PC-3 (cell line): ENCODE measurements at regions not wholly inside any gene's neighbourhood (a gene's known extent, or its start where the extent isn't known, plus 50 kb on each side); places are given as distances from the start of the nearest gene placed in this dataset.

ENCODE experiments used
- ATAC-seq: fragments of 200-7000 bp; cut with Tn5 transposase; 2 replicates; pipeline ENCODE4 v1.9.1; 2020; ENCODE audit warnings: mild to moderate bottlenecking, moderate library complexity
- BruUV-seq: library from RNA; stranded (reverse); fragments of 400-500 nt; replicated peaks from 2 replicates; lab custom pipeline; 2021; lab: Mats Ljungman, UMichigan
- CTCF ChIA-PET: fragments of 300-600 bp; sonication (Branson Sonifier 250); formaldehyde crosslinking; loops from one replicate; lab custom pipeline; 2022; ENCODE audit warnings: antibody characterized with exemption; lab: Charles Lee
- POLR2A ChIA-PET: fragments of 300-600 bp; sonication (Branson Sonifier 250); formaldehyde crosslinking; loops from one replicate; lab custom pipeline; 2022; ENCODE audit warnings: antibody characterized with exemption; ENCODE audit not compliant: unreplicated experiment; lab: Charles Lee
- DNase-seq: peaks from one replicate; pipeline ENCODE4 v3.0.0-alpha.2; 2015
- H2AFZ ChIP-seq: fragments of 300-600 bp; sonication (generic); 2 replicates; pipeline ENCODE4 v1.6.0; 2016; ENCODE audit warnings: antibody characterized with exemption, low read length
- H3F3A ChIP-seq: fragments of 300-600 bp; sonication (generic); one replicate; pipeline ENCODE4 v1.6.0; 2017; ENCODE audit warnings: antibody characterized with exemption, low read length, control low read depth, mild to moderate bottlenecking; ENCODE audit not compliant: unreplicated experiment
- H3K27ac ChIP-seq: fragments of 300-600 bp; sonication (generic); 2 replicates; pipeline ENCODE4 v1.5.1; 2016; ENCODE audit warnings: mild to moderate bottlenecking, low read length
- H3K27me3 ChIP-seq: fragments of 300-600 bp; sonication (generic); 2 replicates; pipeline ENCODE4 v1.6.1; 2016; ENCODE audit warnings: low read length, mixed read lengths
- H3K36me3 ChIP-seq: fragments of 300-600 bp; sonication (generic); 2 replicates; pipeline ENCODE4 v1.6.1; 2016; ENCODE audit warnings: low read depth, mixed run types, low read length, mixed read lengths
- H3K4me1 ChIP-seq: fragments of 300-600 bp; sonication (generic); 2 replicates; pipeline ENCODE4 v1.5.1; 2016; ENCODE audit warnings: low read length; ENCODE audit not compliant: insufficient read depth
- H3K4me2 ChIP-seq: fragments of 300-600 bp; sonication (generic); 2 replicates; pipeline ENCODE4 v1.6.0; 2016; ENCODE audit warnings: low read length
- H3K4me3 ChIP-seq: fragments of 300-600 bp; sonication (generic); 2 replicates; pipeline ENCODE4 v1.5.1; 2016; ENCODE audit warnings: mild to moderate bottlenecking, low read length, mixed read lengths
- H3K79me2 ChIP-seq: fragments of 300-600 bp; sonication (generic); 2 replicates; pipeline ENCODE4 v1.6.1; 2017; ENCODE audit warnings: low read length, mixed read lengths
- H3K9ac ChIP-seq: fragments of 300-600 bp; sonication (generic); 2 replicates; pipeline ENCODE4 v1.6.0; 2016; ENCODE audit warnings: mild to moderate bottlenecking, low read length
- H3K9me2 ChIP-seq: fragments of 300-600 bp; sonication (generic); replicated peaks from 2 replicates; pipeline ENCODE4 v1.6.1; 2016; ENCODE audit warnings: mixed run types, low read length, mixed read lengths
- H3K9me3 ChIP-seq: fragments of 300-600 bp; sonication (generic); 2 replicates; pipeline ENCODE4 v1.6.1; 2016; ENCODE audit warnings: low read length, mixed read lengths
- H4K20me1 ChIP-seq: fragments of 300-600 bp; sonication (generic); 2 replicates; pipeline ENCODE4 v1.6.1; 2016; ENCODE audit warnings: low read length, mixed read lengths
- CTCF ChIP-seq: fragments of 300-600 bp; sonication (generic); conservative IDR thresholded peaks from 2 replicates; pipeline ENCODE4 v1.5.1; 2017; ENCODE audit warnings: antibody characterized with exemption, low read depth, mild to moderate bottlenecking, low read length
- EZH2 ChIP-seq: fragments of 300-600 bp; sonication (generic); IDR thresholded peaks from one replicate; pipeline ENCODE4 v1.6.1; 2017; ENCODE audit warnings: antibody characterized with exemption, mild to moderate bottlenecking, low read length; ENCODE audit not compliant: unreplicated experiment
- EZH2phosphoT487 ChIP-seq: fragments of 300-600 bp; sonication (generic); IDR thresholded peaks from 2 replicates; pipeline ENCODE4 v1.6.1; 2018; ENCODE audit warnings: mild to moderate bottlenecking, antibody characterized with exemption, low read length, borderline replicate concordance
- intact Hi-C: fragments of 100-400 bp; cut with micrococcal nuclease; formaldehyde crosslinking; loops from 2 replicates; pipeline ENCODE4 v1.9.0; 2023

GRCh38 chr6:63442870-63443269 is 123.1 kb upstream of the LGSN start:
- intact Hi-C loops = no loop called here
- no peak overlapping the region for H3K27ac ChIP-seq
- H3K9me3 ChIP-seq = no peaks in the 10 kb centered on the region
- POLR2A ChIA-PET = no interaction called here
- H3K4me2 ChIP-seq = no peak overlapping the region
- H3K9me2 ChIP-seq = no peaks in the 10 kb centered on the region
- TF ChIP-seq CTCF (no peak), EZH2 (no peak), EZH2phosphoT487 (no peak)
- no peaks in the 10 kb centered on the region for H3K36me3 ChIP-seq
- H2AFZ ChIP-seq = no peak overlapping the region
- no peak overlapping the region for H3K9ac ChIP-seq
- H3F3A ChIP-seq = no peaks in the 10 kb centered on the region
- ATAC-seq = no peak
- no peaks in the 10 kb centered on the region for H4K20me1 ChIP-seq
- CTCF ChIA-PET = no interaction called here
- no peaks in the 10 kb centered on the region for H3K27me3 ChIP-seq
- no peaks in the 10 kb centered on the region for H3K4me1 ChIP-seq
- no peak overlapping the region for H3K4me3 ChIP-seq
- no TSS peak for BruUV-seq
- no peaks in the 10 kb centered on the region for H3K79me2 ChIP-seq
- no peak for DNase-seq

GRCh38 chr6:63444768-63445167 is 125.0 kb upstream of the LGSN start:
- Histone ChIP-seq H3K27me3 (no peaks in the 10 kb centered on the region), H3K9me2 (no peaks in the 10 kb centered on the region), H3F3A (no peaks in the 10 kb centered on the region), H4K20me1 (no peaks in the 10 kb centered on the region), H3K79me2 (no peaks in the 10 kb centered on the region), H3K9me3 (no peaks in the 10 kb centered on the region), H3K27ac (no peak overlapping the region), H3K4me3 (no peak overlapping the region), H2AFZ (no peak overlapping the region), H3K9ac (no peak overlapping the region), H3K4me2 (no peak overlapping the region), H3K4me1 (no peaks in the 10 kb centered on the region), H3K36me3 (no peaks in the 10 kb centered on the region)
- ATAC-seq = no peak
- no TSS peak for BruUV-seq
- intact Hi-C loops = no loop called here
- POLR2A ChIA-PET = no interaction called here
- CTCF ChIA-PET = no interaction called here
- no peak for DNase-seq
- TF ChIP-seq CTCF = no peak
- TF ChIP-seq EZH2 = no peak
- TF ChIP-seq EZH2phosphoT487 = no peak

- intact Hi-C loops = no loop called here
- no peak for ATAC-seq
- ChIA-PET POLR2A (no interaction called here), CTCF (no interaction called here)
- Histone ChIP-seq H3K36me3 (no peaks in the 10 kb centered on the region), H3K79me2 (no peaks in the 10 kb centered on the region), H3K9me3 (no peaks in the 10 kb centered on the region), H2AFZ (no peak overlapping the region), H3K27ac (no peak overlapping the region), H3F3A (no peaks in the 10 kb centered on the region), H3K9me2 (no peaks in the 10 kb centered on the region), H3K4me2 (no peak overlapping the region), H3K4me3 (no peak overlapping the region), H3K9ac (no peak overlapping the region), H3K4me1 (no peaks in the 10 kb centered on the region), H3K27me3 (no peaks in the 10 kb centered on the region), H4K20me1 (no peaks in the 10 kb centered on the region)
- no TSS peak for BruUV-seq
- no peak for DNase-seq
- TF ChIP-seq CTCF (no peak), EZH2 (no peak), EZH2phosphoT487 (no peak)
Observed at GRCh38 chr6:63446405-63446804, 125.9 kb upstream of the LOC128125822 start.
